Stimulated activated CD8-positive, alpha-beta memory T cell treated with anti-CD3 and anti-CD28 coated beads, Interleukin-4, amount 100 ng/mL, for 48 hours (primary cell): ENCODE measurements at regions not wholly inside any gene's neighbourhood (a gene's known extent, or its start where the extent isn't known, plus 50 kb on each side); places are given as distances from the start of the nearest gene placed in this dataset.

Experiments used
- DNase-seq: peaks from one replicate; pipeline ENCODE4 v3.0.0-alpha.2; 2020

DNA sequence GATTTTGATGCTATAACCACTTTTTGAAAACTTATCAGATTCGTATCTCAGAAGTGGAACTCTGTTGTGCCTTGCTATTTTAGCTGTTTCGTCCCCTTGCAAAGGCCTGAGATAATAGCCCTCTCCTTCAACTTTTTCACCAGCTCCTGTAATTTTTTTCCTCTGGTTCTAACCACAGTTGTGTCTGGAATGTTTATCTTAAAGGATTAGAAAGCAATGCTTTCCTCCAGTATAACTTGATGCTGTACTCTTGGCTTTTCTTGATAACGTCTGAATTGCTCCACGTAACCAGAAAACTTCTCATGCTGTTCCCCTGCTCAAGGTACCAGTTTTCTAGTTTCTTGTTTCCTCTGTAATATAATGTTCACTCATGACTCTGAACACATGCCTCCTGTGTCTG lies 209.4 kb downstream of the DTWD2 start:
- no peak for DNase-seq

DNA sequence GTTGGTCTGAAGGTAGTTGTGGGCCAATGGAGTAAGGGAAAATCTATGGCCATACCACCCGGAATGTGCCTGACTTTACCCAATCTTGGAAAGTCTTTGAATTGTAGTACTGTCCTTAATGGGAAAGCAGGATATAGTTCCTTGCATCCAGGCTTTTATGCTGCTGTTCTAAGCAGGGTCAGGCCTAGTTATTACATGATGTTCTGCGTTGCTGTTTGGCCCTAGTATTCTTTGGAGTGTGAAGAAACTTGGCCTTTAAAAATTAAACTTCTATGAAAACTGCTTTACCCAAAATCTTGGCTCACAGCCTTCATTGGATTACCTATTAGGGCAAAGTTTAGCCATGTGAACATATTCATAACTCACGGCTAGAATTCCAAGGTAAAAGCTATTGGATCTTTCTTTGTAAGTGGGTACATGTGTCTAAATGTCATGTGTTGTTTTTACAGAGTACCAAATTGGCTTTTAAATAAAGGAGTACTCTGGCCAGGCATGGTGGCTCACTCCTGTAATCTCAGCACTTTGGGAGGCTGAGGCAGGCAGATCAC lies 211.1 kb downstream of the DTWD2 start:
- no peak for DNase-seq

DNA sequence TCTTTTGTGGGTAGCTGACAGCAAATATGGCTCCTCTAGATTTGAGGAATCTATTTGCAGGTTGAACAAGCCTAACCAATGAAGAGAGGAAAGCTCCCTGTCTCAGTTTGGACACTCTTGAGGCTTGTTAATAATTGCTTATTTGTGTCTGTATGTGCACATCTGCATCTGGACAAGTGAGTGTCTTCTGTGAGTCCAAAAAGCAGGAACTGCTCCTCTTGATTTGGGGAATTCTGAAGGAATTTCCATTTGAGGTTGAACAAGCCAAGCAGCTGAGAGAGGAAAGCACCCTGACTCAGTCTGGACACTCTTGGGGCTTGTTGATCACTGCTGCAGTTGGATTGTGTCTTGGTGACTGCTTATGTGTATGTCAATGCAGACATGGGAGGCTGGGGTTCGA lies 211.6 kb downstream of the DTWD2 start:
- no peak for DNase-seq

DNA sequence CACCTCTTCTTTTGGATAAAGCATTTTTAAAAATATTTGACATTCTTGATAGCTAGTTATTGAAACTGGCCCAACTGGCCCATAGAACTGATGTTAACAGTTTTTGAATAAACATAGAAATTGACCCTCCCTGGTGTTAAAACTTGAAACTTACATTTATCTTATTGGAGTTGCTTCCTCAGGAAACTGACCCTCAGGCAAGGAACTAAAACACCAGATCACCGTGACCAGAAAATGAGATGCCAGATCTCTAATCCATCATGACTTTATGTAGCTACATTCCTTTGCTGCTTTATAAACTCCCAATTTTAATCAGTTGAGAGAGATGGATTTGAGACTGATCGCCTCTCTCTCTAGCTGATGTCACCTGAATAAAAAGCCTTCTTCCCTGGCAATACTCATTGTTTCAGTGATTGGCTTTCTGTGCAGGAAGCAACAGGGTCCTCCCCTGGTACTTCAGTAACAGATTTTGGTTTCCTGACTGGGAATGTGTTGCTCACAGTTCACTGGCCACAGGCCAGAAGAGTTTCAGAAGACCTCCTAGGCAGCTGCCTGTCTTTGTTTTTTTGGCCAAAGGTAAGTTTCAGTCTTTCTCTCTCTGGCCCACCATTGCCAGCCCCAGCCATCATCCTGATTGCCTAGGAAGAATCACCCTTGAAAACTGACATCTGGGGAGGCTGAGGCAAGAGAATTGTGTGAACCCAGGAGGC lies 212.4 kb downstream of the DTWD2 start:
- DNase-seq, result no peak

DNA sequence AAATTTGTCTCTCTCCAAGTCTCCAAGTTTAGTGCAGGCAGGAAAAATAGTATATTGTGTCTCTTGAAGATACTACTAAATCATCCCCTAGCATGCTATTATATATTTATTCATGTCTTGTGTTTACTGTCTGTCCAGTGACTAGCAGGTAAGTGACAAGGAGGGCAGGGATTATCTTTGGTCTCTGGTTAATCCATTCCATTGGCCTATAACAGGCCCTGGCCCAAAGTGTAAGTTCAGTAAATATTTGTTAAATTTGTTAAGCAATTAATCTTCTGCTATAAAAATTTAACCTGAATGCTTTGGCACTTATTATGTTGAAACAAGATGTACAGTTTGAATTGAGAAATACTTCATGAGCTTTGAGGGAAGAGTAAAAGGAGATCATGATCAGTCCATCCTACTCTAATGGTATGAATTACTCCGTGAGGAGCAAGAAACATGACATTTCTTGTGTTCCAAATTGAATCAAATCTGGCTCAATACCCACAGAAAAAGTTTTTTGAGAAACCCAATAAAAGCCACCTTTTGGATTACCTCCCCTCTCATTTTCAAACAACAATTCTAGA lies 219.7 kb downstream of the DTWD2 start:
- no peak for DNase-seq

DNA sequence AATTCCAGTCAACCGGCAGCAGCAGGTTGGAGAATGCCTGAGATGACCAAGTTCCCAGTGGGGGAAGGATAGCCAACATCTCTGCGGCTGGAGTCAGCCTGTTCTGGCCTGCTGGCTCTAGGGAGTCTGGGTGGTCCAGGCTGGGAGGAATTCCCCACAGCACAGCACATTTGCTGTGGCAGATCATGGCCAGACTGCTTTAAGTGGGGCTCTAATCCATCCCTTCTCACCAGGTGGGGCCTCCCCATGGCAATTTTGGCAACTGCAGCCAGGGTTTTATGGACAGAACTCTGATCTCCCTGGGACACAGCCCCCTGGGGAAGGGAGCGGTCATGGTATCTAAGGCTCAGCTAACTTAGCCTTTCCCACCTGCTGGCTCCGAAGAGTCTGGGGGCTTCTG lies 226.1 kb downstream of the DTWD2 start:
- DNase-seq, result no peak

DNA sequence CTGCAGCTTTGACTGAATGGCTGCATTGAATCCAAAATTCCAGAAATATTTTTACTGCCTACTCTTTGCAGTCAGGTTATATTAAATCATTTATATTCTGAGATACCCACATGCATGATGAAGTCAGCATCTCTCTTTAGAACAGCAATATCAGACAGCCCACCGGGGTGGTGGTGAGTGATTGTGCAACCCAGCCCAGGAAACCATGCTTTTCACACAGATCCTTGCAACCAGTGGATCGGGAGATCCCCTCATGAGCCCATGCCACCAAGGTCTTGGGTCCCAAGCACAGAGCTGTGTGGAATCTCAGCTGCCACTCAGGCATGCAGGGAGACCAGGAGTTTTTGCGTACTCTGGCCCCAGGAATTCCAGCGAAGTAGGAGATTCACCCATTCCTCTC lies 226.5 kb downstream of the DTWD2 start:
- no peak for DNase-seq

DNA sequence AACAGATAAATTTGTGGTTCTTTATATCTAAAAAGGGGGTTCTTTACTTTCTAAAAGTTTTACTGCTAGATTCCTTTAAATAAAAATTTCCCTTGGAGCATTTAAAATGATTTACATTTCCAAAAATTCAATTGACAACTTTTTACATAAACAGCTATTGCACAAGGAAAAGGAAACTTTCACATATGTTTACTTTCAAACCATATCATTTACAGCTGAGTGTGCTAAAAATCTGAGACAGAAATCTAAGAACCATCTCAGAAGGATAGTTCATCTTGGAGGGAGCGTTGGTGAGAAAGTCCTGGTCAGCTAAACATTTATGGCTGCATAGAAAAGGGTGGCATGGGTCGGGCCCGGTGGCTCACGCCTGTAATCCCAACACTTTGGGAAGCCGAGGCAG lies 235.4 kb downstream of the DTWD2 start:
- DNase-seq, result no peak

DNA sequence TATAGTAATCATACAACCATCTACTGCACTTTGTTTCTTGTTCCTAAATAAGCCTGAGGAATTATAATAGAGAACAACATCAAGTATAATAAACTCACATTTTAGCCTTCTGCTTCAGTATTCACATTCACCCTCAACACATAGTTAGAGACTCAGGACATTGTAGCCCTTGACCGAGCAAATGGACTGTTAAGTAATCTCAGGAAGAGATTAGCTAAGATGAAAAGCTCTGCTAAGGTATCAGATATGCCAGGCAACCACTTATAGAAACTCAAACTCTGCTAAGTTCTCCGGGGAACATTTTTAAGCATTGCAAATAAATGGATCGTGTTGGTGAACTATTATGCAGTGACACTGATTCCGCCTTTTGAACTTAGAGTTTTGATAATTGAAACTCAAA lies 252.0 kb downstream of the DTWD2 start:
- no peak for DNase-seq

DNA sequence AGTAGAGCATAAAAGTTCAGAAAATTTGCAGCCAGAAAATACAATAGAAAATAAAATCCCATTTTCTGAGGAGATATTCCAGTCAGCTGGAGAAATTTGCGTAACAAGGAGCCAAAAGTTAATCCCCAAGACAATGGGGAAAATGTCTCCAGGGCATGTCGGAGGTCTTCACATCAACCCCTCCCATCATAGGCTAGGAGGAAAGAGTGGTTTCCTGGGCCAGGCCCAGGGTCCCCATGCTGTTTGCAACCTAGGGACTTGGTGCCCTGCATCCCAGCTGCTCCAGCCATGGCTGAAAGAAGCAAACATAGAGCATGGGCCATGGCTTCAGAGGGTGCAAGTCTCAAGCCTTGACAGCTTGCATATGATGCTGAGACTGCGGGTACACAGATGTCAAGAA lies 255.0 kb downstream of the DTWD2 start:
- no peak for DNase-seq

DNA sequence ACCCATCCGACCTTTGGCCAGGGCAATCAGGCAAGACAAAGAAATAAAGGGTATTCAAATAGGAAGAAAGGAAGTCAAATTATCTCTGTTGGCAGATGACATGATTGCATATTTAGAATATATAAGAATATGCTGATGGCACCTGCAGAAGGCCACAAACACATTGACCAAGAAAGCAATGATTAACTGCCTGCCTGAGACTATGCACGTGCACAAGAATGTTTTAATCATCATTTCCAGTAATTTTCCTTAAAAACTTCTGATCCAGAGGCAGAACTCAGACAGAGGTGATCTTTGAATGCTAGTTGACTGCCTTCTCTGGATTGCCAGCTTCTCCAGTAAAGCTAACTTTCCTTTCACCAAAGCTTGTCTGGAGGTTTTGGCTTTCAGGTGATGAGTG lies 260.2 kb downstream of the DTWD2 start:
- no peak for DNase-seq

DNA sequence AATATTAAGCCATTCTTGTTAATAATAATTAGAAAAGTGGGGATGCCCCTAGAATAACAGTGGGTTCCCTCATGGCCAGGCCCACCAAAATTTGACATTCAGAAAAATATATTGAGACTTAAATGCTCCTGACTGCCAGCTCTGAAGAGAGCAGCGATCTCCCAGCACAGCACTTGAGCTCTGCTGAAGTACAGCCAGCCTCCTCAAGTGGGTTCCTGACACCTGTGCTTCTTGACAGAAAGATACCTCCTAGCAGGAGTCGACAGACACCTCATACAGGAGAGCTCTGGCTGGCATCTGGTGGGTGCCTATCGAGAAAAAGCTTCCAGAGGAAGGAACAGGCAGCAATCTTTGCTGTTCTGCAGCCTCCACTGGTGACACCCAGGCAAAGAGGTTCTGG lies 261.5 kb downstream of the DTWD2 start:
- no peak for DNase-seq

DNA sequence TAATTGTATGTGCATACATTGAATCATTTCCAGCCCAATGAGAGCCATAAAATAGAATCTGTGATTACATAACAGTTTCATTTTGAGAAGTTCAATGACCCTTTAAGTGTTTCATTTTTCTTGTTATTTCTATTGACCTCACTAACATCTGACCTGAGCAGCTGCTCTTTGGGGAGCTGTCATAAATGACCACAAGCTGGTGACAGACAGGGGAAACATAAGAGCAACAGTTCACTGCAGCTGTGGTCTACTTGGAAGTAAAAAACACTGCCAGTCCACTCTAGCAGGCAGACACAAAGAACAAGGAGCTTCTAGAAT lies 265.4 kb downstream of the DTWD2 start:
- no peak for DNase-seq

DNA sequence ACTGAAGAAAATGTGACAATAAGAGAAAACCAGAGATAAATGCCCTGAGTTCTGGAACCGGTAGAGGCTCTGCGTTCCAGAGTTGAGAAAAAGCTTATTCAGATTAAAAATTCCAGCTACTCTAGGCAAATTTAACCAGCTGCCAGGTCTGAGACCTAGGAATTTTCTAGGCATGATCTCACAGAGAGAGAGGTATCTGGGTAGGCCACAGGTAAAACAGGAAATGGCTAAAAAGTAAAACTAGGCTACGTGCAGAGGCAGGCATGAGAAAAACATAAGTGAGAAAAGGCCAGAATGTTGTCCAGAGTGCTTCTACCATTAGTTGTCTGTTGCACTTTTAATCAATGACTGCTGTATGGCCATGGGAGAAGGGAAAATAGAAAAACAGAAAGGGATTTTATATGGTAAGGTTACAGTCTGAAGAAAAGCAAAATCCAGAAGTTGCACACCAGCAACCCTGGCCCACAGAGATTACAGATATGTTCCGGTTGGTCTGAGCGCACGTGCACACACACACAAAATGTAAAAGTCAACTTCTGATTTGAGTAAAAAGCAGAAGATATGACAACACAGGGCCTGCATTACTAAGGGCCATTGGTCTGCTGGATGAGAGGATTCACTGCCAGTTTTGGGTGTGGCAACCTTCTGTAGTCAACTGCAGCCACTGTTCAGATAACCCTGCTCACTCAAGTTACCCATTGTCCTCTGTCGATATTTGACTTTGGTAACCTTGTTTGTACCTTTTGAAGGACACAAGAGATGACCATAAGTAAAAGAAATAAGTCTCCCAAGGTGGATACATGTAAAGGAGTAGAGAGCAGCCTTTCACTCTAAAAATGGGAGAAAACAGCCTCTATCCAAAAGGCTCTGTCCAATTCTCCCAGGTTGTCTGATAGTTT lies 266.0 kb downstream of the DTWD2 start:
- no peak for DNase-seq

DNA sequence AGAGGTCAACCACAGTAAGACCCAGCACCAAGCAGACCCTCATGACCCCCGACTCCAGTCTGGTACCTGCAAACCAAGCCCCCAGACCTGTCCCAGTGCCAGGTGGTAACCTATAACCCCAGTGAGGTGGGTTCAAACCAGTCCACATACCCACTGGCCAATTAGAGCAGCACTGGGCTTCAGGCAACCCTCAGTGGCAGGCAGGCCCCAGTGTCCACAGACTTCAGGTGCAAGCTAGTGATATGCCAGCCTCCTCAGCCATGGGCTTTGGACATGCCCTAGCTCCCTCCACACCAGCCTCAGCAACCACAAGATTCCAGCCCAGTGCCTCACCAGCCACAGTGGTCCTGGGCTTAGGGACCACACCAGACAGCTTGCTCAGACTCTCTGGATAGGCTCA lies 276.6 kb downstream of the DTWD2 start:
- no peak for DNase-seq

DNA sequence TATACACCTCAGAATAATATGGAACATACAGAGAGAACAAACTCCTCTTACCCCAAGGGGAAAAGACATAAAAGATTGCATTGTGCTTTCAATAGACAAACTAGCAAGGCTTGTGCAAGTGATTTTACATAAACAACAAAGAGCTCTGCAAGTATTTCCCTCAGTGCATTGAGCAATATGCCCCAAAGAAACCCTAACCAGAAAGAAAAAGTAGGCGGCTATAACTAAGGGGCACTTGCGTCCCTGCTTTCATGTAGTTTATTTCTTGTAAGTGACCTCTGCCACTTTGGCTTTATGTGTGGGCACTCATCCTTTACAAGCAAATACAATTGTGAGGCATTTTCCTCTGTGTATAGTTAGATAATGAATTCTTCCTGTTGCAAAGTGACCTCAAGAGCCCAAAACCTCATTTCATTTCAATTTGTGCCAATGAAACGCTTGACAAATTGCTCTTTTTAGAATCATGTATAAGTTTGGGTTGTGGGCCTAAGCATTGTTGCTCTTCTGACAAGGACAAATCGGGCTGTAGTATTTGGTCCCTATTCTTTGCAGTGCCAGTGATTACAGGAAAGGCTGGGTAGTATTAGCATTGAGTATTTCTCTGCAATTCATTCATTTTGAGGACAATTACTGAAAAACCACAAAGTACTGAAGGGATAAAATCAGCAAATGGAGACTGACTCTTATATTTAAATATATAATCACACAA lies 282.2 kb downstream of the DTWD2 start:
- no peak for DNase-seq

DNA sequence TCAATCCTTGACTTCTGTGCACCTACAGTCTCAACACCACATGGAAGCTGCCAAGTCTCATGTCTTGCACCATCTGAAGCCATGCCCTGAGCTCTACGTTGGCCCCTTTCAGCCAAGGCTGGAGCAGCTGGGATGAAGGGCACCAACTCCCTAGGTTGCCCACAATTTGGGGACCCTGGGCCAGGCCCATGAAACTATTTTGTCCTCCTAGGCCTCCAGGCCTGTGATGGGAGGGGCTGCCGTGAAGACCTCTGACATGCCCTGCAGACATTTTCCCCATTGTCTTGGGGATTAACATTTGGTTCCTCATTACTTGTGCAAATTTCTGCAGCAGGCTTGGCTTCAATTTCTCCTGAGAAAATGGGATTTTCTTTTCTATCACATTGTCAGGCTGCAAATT lies 285.1 kb downstream of the DTWD2 start:
- no peak for DNase-seq

DNA sequence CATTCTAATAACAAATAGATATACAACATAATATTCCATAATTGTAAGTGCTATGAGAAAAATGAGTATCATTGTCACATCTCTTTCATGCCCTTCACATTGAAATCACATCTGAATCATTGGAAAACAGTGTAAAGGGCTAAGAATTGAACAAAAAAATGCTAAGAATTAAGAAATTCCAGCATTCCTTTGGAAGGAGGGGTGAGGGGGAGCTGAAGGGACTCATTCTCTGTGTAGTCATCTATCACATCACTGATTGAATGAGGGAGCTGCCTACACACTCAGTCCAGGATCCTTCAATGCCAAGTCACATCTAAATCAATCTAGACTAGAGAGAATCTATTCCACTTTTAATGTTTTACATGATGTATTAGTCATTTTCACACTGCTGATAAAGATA lies 286.6 kb downstream of the DTWD2 start:
- DNase-seq, result no peak

DNA sequence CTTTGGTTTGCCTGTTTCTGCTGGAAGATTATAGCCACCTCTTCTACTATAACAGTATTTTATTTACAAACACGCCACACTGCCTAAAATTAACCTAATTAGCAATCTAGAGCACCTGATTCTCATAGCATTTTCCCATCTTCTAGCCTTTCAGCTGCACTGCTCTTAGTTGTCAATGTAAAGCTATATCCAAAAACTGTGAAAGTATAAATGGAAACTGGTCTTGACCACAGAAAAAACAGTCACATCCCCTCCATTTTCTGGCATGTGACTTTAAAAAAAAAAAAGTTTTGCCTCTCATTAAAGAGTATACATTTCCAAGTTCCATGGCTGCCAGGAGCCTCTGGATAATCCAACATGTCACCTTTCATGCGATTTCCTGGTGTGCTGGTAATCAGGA lies 287.8 kb downstream of the DTWD2 start:
- DNase-seq, result no peak

DNA sequence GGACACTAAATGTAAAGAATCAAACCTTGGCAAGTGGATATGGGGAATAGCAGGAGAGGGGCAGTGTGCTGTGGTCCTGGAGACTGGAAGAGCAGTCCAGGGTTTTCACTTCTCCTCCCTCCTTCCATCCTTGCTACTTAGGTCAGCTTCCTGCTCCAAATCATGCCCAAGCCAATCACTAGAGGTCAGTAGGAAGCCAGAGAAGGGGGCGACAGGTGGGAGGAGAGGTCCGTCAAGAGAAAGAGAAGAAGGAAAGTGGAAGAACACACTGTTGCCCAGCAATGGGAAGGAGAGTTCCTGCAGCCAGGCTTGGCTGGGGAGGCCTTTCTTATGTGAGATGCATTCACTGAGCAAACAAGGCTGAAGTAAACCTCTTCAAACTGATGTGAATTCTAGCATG lies 289.6 kb downstream of the DTWD2 start:
- DNase-seq, result no peak

DNA sequence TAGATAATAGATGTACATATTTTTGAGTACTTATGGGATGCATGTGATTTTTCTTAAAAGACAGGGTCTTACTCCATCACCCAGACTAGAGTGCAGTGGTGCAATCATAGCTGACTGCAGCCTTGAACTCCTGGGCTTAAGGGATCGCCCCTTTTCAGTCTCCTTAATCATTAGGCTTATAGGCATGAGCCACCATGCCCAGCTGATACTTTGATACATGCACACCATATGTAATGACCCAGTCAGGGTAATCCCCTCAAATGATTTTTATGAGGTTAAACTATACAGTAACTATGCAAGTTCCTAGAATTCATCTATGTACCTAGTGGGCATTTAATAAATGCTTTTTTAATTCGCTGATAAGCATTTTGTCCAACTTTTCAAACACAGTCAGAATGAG lies 292.3 kb downstream of the DTWD2 start:
- DNase-seq, result no peak

DNA sequence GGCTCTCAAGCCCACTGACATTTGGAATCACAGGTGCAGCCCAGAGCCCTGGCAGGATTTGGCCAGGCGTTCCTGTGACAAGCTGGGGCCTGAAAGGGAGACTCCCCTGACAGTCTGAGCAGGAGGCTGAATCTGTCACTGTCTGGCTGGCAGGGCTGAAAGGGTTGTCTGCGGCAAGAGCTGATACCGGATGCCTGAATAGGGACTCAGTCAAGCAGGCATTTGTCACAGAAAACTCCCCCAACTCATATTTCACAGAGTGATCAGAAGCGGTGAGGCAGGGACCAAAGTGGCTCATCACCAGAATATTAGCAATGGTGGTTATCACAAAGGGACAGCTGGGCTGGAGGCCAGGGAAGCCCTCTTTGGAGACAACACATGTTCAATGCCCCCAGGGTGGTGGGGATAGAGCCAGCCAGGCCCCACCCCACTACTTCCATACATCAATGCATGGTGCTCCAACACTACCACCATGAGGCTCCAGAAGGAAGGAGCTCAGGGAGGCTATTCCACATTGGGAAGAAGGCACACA lies 295.5 kb downstream of the DTWD2 start:
- no peak for DNase-seq
